Right cardiac atrium (tissue), 5 donors: ENCODE measurements at regions not wholly inside any gene's neighbourhood (a gene's known extent, or its start where the extent isn't known, plus 50 kb on each side); places are given as distances from the start of the nearest gene placed in this dataset.

Source experiments
- ATAC-seq, 2 donors: fragments of 200-7000 bp; cut with Tn5 transposase; one replicate each; pipeline versions ENCODE4 v1.8.0 to v1.9.1; 2020; ENCODE audit warnings: moderate library complexity in 2 of 2, mild to moderate bottlenecking in 1 of 2
- DNase-seq, 3 donors: peaks; one replicate each; pipeline ENCODE4 v3.0.0-alpha.2; 2020
- H3K27ac ChIP-seq: one replicate; pipeline ENCODE4 v1.5.1; 2013; ENCODE audit warnings: mild to moderate bottlenecking, low read length, control low read depth, moderate library complexity
- H3K27me3 ChIP-seq: one replicate; pipeline ENCODE4 v1.6.1; 2013; ENCODE audit not compliant: control insufficient read depth, insufficient read depth
- H3K4me1 ChIP-seq: one replicate; pipeline ENCODE4 v1.6.1; 2013; ENCODE audit warnings: low read length; ENCODE audit not compliant: control insufficient read depth, insufficient read depth
- H3K4me3 ChIP-seq: one replicate; pipeline ENCODE4 v1.5.1; 2013; ENCODE audit warnings: low read length, control low read depth
- H3K9me3 ChIP-seq: one replicate; pipeline ENCODE4 v1.6.1; 2013; ENCODE audit warnings: low read length; ENCODE audit not compliant: control insufficient read depth
- WGBS: extraction: QIAGEN DNeasy Blood & Tissue Kit; methylation state at CpG from one replicate; pipeline ENCODE4 v1.1.7; 2013; 5-methylcytosine and 5-hydroxymethylcytosine counted together
- intact Hi-C, 4 donors: fragments of 100-400 bp; cut with DNase I; formaldehyde crosslinking; loops; one replicate each; pipeline versions ENCODE4 v1.11.0 to v1.14.0; 2022 to 2023
- donor health status: healthy with polysubstance abuse.
- donor health status: DM: no; HTN: yes; CAD: no.
- donor health status: DM: no; HTN: no; CAD: no.
- donor health status: DM: no; HTN: yes; CAD: no; lungs with severe emphysema.
- donor health status: DM: yes; HTN: yes; CAD: no.

DNA sequence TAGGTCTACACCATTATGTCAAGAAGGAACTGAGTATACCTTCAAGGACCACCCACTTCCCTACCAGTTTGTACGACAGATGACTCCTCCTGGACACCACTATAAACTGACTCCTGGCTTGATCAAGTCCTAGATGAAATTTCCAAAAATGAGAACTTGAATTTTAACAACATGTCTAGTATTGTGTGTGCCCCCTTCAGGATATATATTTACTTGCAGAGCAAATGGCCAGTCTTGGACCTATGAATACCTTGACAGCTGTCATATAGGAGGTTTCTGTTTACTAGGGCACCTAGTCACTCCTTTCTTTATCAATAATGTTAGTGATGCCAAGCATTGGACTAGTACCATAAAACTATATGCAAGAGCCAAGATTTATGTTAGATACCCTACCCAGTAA, 94.1 kb upstream of the TMEM26 start:
- Histone ChIP-seq H3K4me3 (no peak overlapping the region), H3K9me3 (no peaks in the 10 kb centered on the region), H3K27me3 (no peaks in the 10 kb centered on the region), H3K4me1 (no peaks in the 10 kb centered on the region), H3K27ac (no peak overlapping the region)
- ATAC-seq: no peak
- WGBS: 95% methylated on average over 1 of the region's 1 CpG
- intact Hi-C loops: no loop called here
- DNase-seq: no peak

DNA sequence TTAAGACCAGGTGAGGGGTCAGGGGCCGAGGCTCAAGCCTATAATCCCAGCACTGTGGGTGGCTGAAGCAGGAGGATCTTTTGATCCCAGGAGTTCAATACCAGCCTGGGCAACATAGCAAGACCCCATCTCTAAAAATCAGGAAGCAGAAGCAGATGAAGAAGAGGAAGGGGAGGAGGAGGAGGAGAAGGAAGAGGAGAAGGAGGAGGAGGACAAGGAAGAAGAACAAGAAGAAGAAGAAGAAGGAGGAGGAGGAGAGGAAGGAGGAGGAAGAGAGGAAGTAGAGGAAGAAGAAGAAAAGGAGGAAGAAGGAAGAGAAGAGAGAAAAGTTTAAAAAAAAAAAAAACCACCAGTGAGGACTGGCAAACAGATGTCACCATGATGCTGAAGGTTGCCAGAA, 92.0 kb upstream of the TMEM26 start:
- Histone ChIP-seq H3K4me1 (no peaks in the 10 kb centered on the region), H3K27ac (no peak overlapping the region), H3K27me3 (no peaks in the 10 kb centered on the region), H3K4me3 (no peak overlapping the region), H3K9me3 (no peaks in the 10 kb centered on the region)
- WGBS: 92% methylated on average over 1 of the region's 1 CpG
- ATAC-seq (no peak), DNase-seq (no peak)
- intact Hi-C loops: no loop called here

DNA sequence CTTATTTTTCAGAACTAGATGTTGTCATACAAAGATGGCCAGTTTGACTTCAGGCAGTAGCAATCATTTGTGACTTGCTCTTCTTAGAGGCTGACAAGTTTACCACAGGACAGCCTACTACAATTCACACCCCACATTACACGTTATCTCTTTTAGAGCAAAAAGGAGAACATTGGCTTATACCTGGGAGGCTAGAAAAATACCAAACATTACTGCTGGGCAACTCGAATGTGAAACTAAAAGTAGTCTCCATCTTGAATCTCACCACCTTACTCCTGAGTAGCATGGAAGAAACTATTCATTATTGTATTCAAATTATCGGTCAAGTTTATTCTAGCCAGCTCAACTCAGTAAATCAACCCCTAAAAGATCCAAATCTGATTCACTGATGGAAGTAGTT, 90.7 kb upstream of the TMEM26 start:
- ATAC-seq (no peak), DNase-seq (no peak)
- Histone ChIP-seq H3K9me3 (no peaks in the 10 kb centered on the region), H3K27ac (no peak overlapping the region), H3K27me3 (no peaks in the 10 kb centered on the region), H3K4me1 (no peaks in the 10 kb centered on the region), H3K4me3 (no peak overlapping the region)
- 61% methylated on average over 3 of the region's 3 CpGs for WGBS
- intact Hi-C loops: no loop called here

DNA sequence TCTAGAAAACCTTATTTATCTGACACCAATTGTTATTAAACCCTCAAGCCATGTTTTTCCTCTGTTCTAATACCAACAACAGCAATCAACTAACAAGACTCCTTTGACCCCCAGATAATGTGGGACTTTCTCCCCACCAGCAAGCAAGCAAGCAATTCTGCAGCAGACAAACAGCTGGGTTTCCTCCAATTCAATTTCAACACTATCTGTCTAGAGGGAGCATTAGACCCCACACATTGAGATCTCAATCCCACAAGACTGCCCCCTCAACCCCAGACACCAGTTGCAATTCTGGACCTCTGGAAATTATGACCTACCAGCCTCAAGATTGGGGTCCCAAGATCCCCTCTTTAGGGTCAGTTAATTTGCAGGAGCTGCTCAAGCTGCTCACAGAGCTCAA, 89.4 kb upstream of the TMEM26 start:
- H3K27me3 ChIP-seq: no peaks in the 10 kb centered on the region
- intact Hi-C loops: no loop called here
- ATAC-seq (no peak), DNase-seq (no peak)
- no peak overlapping the region for H3K27ac ChIP-seq
- H3K4me3 ChIP-seq: no peak overlapping the region
- no peaks in the 10 kb centered on the region for H3K9me3 ChIP-seq
- no peaks in the 10 kb centered on the region for H3K4me1 ChIP-seq

DNA sequence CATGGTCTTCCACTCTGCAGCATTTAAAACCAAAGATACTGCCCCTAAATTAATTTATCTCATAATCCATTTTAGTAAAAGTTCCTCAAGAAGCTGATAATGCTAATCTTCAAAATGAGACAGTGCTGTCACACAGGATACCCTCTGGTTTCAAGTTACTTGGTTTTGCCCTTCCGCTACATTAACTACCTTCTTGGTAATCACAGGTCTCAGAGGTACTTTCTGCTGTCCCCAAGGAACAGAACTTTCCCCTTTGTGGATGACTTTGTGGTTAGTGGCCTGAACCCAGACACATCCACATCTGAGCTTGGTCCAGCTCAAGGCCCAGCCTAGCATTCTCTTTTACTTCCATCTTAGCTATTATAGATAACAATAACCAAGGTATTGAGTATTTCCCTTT, 88.8 kb upstream of the TMEM26 start:
- Histone ChIP-seq H3K27me3 (no peaks in the 10 kb centered on the region), H3K9me3 (no peaks in the 10 kb centered on the region), H3K4me1 (no peaks in the 10 kb centered on the region), H3K27ac (no peak overlapping the region), H3K4me3 (no peak overlapping the region)
- ATAC-seq (no peak), DNase-seq (no peak)
- intact Hi-C loops: no loop called here
- 99% methylated on average over 1 of the region's 1 CpG for WGBS

DNA sequence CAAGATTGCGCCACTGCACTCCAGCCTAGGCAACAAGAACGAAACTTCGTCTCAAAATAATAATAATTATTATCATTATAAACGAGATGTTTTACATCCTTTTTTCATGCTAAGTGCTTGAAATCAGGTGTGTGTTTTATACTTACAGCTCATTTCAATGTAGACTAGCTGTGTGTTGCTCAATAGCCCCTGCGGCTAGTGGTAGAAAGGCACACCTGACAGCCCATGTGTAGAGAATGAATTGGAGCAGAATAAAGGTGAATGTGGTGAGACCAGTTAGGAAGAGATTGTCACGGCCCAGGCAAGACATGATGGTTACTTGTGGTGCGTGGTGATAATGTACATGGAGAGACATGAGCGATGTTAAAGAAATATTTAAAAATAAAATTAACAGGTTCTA, 86.7 kb upstream of the TMEM26 start:
- H3K4me3 ChIP-seq: no peak overlapping the region
- H3K27ac ChIP-seq: no peak overlapping the region
- intact Hi-C loops: no loop called here
- no peaks in the 10 kb centered on the region for H3K4me1 ChIP-seq
- no peaks in the 10 kb centered on the region for H3K27me3 ChIP-seq
- DNase-seq (no peak), ATAC-seq (no peak)
- WGBS: 93% methylated on average over 8 of the region's 8 CpGs
- H3K9me3 ChIP-seq: no peaks in the 10 kb centered on the region

DNA sequence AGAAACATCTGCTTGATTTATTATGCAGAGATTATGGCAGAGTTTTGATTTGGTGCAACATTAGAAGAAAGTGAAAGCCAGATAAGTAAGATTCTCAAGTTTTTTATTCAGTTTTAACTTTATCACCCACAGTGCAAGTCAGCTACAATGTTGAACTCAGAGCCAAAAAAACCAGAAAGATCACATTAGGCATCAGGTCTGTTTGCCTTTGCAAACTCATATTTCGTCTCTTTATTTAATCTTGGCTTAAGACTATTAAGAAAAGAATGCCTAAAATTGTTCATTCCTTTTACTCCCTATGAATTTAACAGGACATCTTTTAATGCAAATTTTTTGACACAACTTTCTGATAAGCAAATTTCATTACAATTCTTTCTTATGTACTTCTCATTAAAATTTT, 76.0 kb upstream of the TMEM26 start:
- Histone ChIP-seq H3K4me3 (no peak overlapping the region), H3K27me3 (no peaks in the 10 kb centered on the region), H3K9me3 (no peaks in the 10 kb centered on the region), H3K27ac (no peak overlapping the region), H3K4me1 (no peaks in the 10 kb centered on the region)
- ATAC-seq: no peak
- intact Hi-C loops: no loop called here
- WGBS: 53% methylated on average over 1 of the region's 1 CpG
- DNase-seq: no peak

DNA sequence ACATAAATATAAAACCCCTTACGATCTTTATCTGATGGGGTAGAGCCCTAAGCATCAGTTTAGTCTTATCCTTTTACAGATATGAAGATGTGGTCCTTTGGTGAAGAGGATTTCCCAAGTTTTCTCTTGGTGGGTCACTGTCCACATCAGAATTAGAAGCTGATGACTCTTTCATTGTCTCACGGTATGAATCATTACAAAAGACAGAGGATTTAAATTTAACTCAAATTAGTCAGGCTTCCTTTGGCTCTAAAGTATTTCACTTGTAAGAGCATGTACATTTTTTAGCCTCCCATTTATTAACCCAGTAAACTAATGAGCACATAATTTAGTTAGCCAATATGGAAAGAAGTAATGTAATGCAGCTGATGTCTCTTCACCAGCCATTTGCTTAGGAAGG, 49.9 kb upstream of the TMEM26 start:
- ATAC-seq (no peak), DNase-seq (no peak)
- intact Hi-C loops: no loop called here
- Histone ChIP-seq H3K4me3 (no peak overlapping the region), H3K27ac (no peak overlapping the region), H3K9me3 (no peaks in the 10 kb centered on the region), H3K27me3 (no peaks in the 10 kb centered on the region), H3K4me1 (no peaks in the 10 kb centered on the region)
- 63% methylated on average over 2 of the region's 2 CpGs for WGBS
